ENCODE measurements at regions not wholly inside any gene's neighbourhood (a gene's known extent, or its start where the extent isn't known, plus 50 kb on each side); places are given as distances from the start of the nearest gene placed in this dataset.

GRCh38 chr15:31517711-31518110 lies 191.1 kb downstream of the KLF13 start:
- Histone ChIP-seq H3K4me3 (ENCODE audit: low read length) (no peak overlapping the region), H3K9ac (ENCODE audit: extremely low read depth, low read length, poor library complexity, severe bottlenecking) (no peak overlapping the region), H3K27ac (ENCODE audit: low read depth, low read length) (no peak overlapping the region), H3K9me3 (ENCODE audit: control insufficient read depth, low read length) (no peaks in the 10 kb centered on the region), H3K4me1 (ENCODE audit: control insufficient read depth, insufficient read depth, low read length) (no peaks in the 10 kb centered on the region), H3K36me3 (ENCODE audit: control insufficient read depth, insufficient read depth, low read length) (no peaks in the 10 kb centered on the region), H3K27me3 (ENCODE audit: control insufficient read depth, insufficient read depth, low read length, poor library complexity, severe bottlenecking) (no peaks in the 10 kb centered on the region)
- no peaks in the 10 kb centered on the region for H3K36me3 Mint-ChIP-seq (ENCODE audit: low read depth)
- no peak for TF ChIP-seq CTCF (conservative IDR thresholded peaks at IDR 0.05)
- no peak for DNase-seq
- 94 to 96% methylated on average over 3 to 5 of the region's 5 CpGs for WGBS, 2 experiments (ENCODE audit: insufficient coverage in 1 of 2, insufficient read length in 1 of 2)
- H3K27me3 Mint-ChIP-seq (ENCODE audit: insufficient read depth), result no peaks in the 10 kb centered on the region
- H3K4me3 Mint-ChIP-seq, result no peak overlapping the region
- H3K4me1 Mint-ChIP-seq, result no peaks in the 10 kb centered on the region
- no peaks in the 10 kb centered on the region for H3K9me3 Mint-ChIP-seq
- no peak overlapping the region for H3K27ac Mint-ChIP-seq

- H3K27me3 Mint-ChIP-seq (ENCODE audit: insufficient read depth), result no peaks in the 10 kb centered on the region
- no peak for TF ChIP-seq CTCF (conservative IDR thresholded peaks at IDR 0.05)
- Histone ChIP-seq H3K9ac (ENCODE audit: extremely low read depth, low read length, poor library complexity, severe bottlenecking) (no peak overlapping the region), H3K4me3 (ENCODE audit: low read length) (no peak overlapping the region), H3K36me3 (ENCODE audit: control insufficient read depth, insufficient read depth, low read length) (no peaks in the 10 kb centered on the region), H3K27me3 (ENCODE audit: control insufficient read depth, insufficient read depth, low read length, poor library complexity, severe bottlenecking) (no peaks in the 10 kb centered on the region), H3K9me3 (ENCODE audit: control insufficient read depth, low read length) (no peaks in the 10 kb centered on the region), H3K27ac (ENCODE audit: low read depth, low read length) (no peak overlapping the region), H3K4me1 (ENCODE audit: control insufficient read depth, insufficient read depth, low read length) (no peaks in the 10 kb centered on the region)
- H3K9me3 Mint-ChIP-seq, result no peaks in the 10 kb centered on the region
- H3K36me3 Mint-ChIP-seq (ENCODE audit: low read depth), result no peaks in the 10 kb centered on the region
- no peak overlapping the region for H3K4me3 Mint-ChIP-seq
- no peak for DNase-seq
- H3K4me1 Mint-ChIP-seq, result no peaks in the 10 kb centered on the region
- no peak overlapping the region for H3K27ac Mint-ChIP-seq
- 79 to 83% methylated on average over 3 to 4 of the region's 4 CpGs for WGBS, 2 experiments (ENCODE audit: insufficient coverage in 1 of 2, insufficient read length in 1 of 2)
These were observed 195.4 kb downstream of the KLF13 start for GRCh38 chr15:31522028-31522427.

- Mint-ChIP-seq H3K27me3 (ENCODE audit: insufficient read depth) (no peaks in the 10 kb centered on the region), H3K4me1 (no peaks in the 10 kb centered on the region), H3K36me3 (ENCODE audit: low read depth) (no peaks in the 10 kb centered on the region), H3K27ac (no peak overlapping the region), H3K9me3 (no peaks in the 10 kb centered on the region), H3K4me3 (no peak overlapping the region)
- H3K4me1 ChIP-seq (ENCODE audit: control insufficient read depth, insufficient read depth, low read length), result no peaks in the 10 kb centered on the region
- no peak for DNase-seq
- H3K27ac ChIP-seq (ENCODE audit: low read depth, low read length), result no peak overlapping the region
- no peaks in the 10 kb centered on the region for H3K27me3 ChIP-seq (ENCODE audit: control insufficient read depth, insufficient read depth, low read length, poor library complexity, severe bottlenecking)
- no peaks in the 10 kb centered on the region for H3K9me3 ChIP-seq (ENCODE audit: control insufficient read depth, low read length)
- no peak for TF ChIP-seq CTCF (conservative IDR thresholded peaks at IDR 0.05)
- 90 to 91% methylated on average over 6 to 10 of the region's 10 CpGs for WGBS, 2 experiments (ENCODE audit: insufficient coverage in 1 of 2, insufficient read length in 1 of 2)
- H3K9ac ChIP-seq (ENCODE audit: extremely low read depth, low read length, poor library complexity, severe bottlenecking), result no peak overlapping the region
- H3K4me3 ChIP-seq (ENCODE audit: low read length), result no peak overlapping the region
- no peaks in the 10 kb centered on the region for H3K36me3 ChIP-seq (ENCODE audit: control insufficient read depth, insufficient read depth, low read length)
These were observed 196.5 kb downstream of the KLF13 start for GRCh38 chr15:31523027-31523654.

Data from endodermal cell (in vitro differentiated cells).